ENCODE measurements at regions not wholly inside any gene's neighbourhood (a gene's known extent, or its start where the extent isn't known, plus 50 kb on each side); places are given as distances from the start of the nearest gene placed in this dataset.

DNA sequence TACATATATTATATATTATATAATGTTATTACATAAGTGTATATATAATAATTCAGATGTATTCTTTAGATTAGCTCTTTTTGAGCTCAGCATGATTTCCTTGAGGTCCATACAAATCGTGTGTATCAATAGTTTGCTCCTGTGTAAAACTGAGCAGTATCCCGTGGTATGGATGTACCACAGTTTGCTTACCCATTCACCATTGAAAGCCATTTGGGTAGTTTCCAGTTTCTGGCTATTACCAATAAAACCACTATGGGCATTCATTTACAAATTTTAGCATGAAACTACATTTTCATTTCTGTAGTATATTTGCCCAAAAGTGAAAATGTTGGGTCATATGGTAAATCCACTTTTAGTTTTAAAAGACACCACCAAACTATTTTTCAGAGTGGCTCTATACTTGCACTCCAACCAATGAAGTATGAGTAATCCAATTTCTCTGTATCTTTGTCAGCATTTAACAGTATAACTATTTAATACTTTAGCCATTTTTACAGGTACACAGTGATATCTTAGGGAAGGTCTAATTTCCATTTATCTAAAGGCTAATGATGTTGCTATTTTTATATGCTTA is 1361.4 kb upstream of the GBE1 start:
- H3K27ac ChIP-seq: no peak overlapping the region
- CTCF ChIA-PET: no interaction called here
- TF ChIP-seq, protein P1, sequence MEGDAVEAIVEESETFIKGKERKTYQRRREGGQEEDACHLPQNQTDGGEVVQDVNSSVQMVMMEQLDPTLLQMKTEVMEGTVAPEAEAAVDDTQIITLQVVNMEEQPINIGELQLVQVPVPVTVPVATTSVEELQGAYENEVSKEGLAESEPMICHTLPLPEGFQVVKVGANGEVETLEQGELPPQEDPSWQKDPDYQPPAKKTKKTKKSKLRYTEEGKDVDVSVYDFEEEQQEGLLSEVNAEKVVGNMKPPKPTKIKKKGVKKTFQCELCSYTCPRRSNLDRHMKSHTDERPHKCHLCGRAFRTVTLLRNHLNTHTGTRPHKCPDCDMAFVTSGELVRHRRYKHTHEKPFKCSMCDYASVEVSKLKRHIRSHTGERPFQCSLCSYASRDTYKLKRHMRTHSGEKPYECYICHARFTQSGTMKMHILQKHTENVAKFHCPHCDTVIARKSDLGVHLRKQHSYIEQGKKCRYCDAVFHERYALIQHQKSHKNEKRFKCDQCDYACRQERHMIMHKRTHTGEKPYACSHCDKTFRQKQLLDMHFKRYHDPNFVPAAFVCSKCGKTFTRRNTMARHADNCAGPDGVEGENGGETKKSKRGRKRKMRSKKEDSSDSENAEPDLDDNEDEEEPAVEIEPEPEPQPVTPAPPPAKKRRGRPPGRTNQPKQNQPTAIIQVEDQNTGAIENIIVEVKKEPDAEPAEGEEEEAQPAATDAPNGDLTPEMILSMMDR (conservative IDR thresholded peaks at IDR 0.05; ENCODE audit: low read depth): no peak
- POLR2A ChIA-PET (ENCODE audit: low non-redundant PET): no interaction called here
- DNase-seq (ENCODE audit: low spot score): no peak

DNA sequence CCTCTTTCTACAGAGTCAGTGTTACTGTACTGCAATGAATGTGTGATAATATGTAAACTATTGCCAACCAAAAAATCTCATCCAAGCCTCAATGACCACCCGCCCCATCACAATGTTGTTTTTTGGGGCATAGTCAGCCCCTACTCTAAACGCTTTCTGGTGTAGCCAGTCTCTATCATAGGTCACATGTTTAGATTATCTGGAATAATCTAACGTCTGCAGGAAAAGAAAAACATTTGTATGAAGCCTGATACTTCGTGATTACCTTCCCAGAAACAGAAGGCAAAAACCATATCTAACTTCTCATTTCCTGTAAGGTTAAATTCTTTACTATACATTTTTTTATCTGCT is 1331.8 kb upstream of the GBE1 start:
- TF ChIP-seq, protein P1 (conservative IDR thresholded peaks at IDR 0.05; ENCODE audit: low read depth): no peak
- no peak overlapping the region for H3K27ac ChIP-seq
- POLR2A ChIA-PET (ENCODE audit: low non-redundant PET): no interaction called here
- CTCF ChIA-PET: no interaction called here
- no peak for DNase-seq (ENCODE audit: low spot score)

DNA sequence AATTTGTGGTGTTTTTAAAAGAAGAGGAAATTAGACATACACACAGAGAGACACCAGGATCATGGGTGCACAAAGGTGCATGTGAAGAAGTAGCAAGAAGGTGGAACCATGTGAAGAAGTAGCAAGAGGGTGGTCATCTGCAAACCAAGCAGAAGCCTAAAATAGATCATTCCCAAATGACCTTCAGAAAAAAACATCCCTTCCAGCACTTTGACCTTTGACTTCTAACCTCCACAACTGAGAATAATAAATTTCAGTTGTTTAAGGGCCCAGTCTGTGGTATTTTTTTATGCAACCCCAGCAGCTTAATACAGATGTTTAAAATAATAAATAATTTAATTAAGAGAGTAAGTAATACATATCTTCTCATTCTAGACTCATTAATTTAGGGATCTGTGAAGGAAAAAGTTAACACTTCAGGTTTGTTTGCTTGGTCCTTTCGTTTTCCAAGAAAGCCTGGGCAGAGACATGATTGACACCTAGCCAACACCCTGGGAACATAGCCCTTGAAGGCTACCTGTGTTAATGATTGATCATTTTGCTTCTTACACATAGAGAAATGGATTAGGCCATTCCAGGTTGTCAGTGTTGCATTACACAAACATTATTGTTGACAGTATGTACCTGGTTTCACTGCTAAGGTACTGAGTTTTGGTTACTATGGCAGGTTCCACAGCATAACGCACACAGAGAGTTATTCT is 1331.2 kb upstream of the GBE1 start:
- POLR2A ChIA-PET (ENCODE audit: low non-redundant PET): no interaction called here
- DNase-seq (ENCODE audit: low spot score): no peak
- TF ChIP-seq, protein P1 (conservative IDR thresholded peaks at IDR 0.05; ENCODE audit: low read depth): no peak
- CTCF ChIA-PET: interaction anchor here (0.7 kb wide), 1 partner anchor 10 kb away, joined by 3 read pairs; no protein-coding TSS in a partner anchor
- no peak overlapping the region for H3K27ac ChIP-seq

DNA sequence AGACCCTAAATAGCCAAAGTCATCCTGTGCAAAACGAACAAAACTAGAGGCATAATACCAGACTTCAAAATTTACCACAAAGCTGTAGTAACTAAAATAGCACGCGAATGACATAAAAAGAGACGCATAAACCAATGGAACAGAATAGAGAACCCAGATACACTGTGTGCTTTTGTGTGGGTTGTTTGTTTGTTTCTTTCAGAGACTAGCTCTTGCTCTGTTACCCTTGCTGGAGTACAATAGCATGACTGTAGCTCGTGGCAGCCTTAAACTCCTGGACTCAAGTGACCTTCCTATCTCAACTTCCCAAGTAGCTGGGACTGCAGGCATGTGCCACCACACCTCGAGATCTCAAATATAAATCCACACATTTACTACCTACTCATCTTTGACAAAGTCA is 1314.6 kb upstream of the GBE1 start:
- ChIA-PET POLR2A (ENCODE audit: low non-redundant PET) (no interaction called here), CTCF (no interaction called here)
- no peak for DNase-seq (ENCODE audit: low spot score)
- H3K27ac ChIP-seq: no peak overlapping the region
- TF ChIP-seq, protein P1 (conservative IDR thresholded peaks at IDR 0.05; ENCODE audit: low read depth): no peak

DNA sequence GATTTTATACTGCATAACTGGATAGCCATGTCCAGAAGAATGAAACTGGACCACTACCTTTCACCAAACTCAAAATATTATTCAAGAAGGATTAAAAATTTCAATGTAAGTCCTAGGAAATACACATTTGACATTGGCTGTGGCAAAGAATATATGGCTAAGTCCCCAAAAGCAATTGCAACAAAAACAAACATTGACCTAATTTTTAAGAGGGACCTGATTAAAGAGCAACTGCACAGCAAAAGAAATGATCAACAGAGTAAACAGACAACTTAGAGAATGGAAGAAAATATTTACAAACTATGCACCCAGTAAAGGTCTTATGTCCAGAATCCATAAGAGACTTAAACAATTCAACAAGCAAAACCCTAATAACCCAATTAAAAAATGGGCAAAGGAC is 1313.0 kb upstream of the GBE1 start:
- ChIA-PET CTCF (no interaction called here), POLR2A (ENCODE audit: low non-redundant PET) (no interaction called here)
- H3K27ac ChIP-seq: no peak overlapping the region
- TF ChIP-seq, protein P1 (conservative IDR thresholded peaks at IDR 0.05; ENCODE audit: low read depth): no peak
- no peak for DNase-seq (ENCODE audit: low spot score)

DNA sequence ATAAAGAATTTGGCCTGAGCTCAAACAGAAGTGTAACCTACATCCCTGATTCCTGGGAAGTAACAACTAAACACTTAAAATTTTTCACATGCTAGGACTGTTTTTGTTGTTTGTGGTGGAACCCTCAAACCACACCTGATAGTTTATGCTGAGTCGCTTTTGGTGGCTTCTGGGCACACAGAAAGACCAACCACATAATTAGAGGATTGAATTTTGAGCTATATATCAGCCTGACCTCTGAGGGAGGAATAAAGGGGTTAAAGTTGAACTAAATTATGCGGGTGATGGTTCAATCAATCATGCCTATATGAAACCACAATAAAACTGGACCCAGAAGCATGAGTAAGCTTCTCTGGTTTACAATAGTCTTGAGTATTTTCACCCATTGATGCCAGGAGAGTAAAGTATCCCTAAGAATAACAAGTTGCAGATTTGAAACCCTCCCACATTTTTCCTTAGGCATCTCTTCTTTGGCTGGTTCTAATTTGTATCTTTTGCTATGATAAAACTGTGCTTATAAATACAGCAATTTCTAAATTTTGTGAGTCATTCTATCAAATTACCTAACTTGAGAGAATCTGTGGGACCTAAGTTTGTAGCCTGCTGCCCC is 1304.5 kb upstream of the GBE1 start:
- TF ChIP-seq, protein P1 (conservative IDR thresholded peaks at IDR 0.05; ENCODE audit: low read depth): no peak
- CTCF ChIA-PET: no interaction called here
- no peak for DNase-seq (ENCODE audit: low spot score)
- POLR2A ChIA-PET (ENCODE audit: low non-redundant PET): no interaction called here
- no peak overlapping the region for H3K27ac ChIP-seq

Measured in RWPE1 (cell line).